Retinal pigment epithelial cell (primary cell): ENCODE measurements at regions not wholly inside any gene's neighbourhood (a gene's known extent, or its start where the extent isn't known, plus 50 kb on each side); places are given as distances from the start of the nearest gene placed in this dataset.

ENCODE experiments used
- DNase-seq: peaks from one replicate; pipeline ENCODE4 v3.0.0-alpha.2; 2010; ENCODE audit warnings: low read depth
- H3K4me3 ChIP-seq: 2 replicates; pipeline ENCODE4 v1.5.1; 2011; ENCODE audit warnings: mild to moderate bottlenecking, low read length, control low read depth, moderate library complexity
- CTCF ChIP-seq: conservative IDR thresholded peaks from 2 replicates; pipeline ENCODE4 v1.5.1; 2011; ENCODE audit warnings: low read depth, low read length, control low read depth, inconsistent platforms

GRCh38 chr1:165073185-165074007 is 283.1 kb downstream of the LMX1A start:
- H3K4me3 ChIP-seq, result no peak overlapping the region
- peak; percentile 80 for TF ChIP-seq CTCF
- DNase-seq, result no peak

- DNase-seq, result no peak
- TF ChIP-seq CTCF, result no peak
- no peak overlapping the region for H3K4me3 ChIP-seq
Observed at GRCh38 chr1:165070675-165071074, 285.8 kb downstream of the LMX1A start.

- no peak overlapping the region for H3K4me3 ChIP-seq
- DNase-seq, result no peak
- no peak for TF ChIP-seq CTCF
Observed at GRCh38 chr1:165069829-165070228, 286.7 kb downstream of the LMX1A start.

- no peak for TF ChIP-seq CTCF
- no peak for DNase-seq
Observed at GRCh38 chr1:165068741-165069140, 287.8 kb downstream of the LMX1A start.

GRCh38 chr1:165067829-165068228 is 288.7 kb downstream of the LMX1A start:
- DNase-seq, result no peak
- H3K4me3 ChIP-seq, result no peak overlapping the region
- TF ChIP-seq CTCF, result no peak

More at GRCh38 chr1:165068741-165069140, 287.8 kb downstream of the LMX1A start:
- H3K4me3 ChIP-seq, result no peak overlapping the region

GRCh38 chr1:165063181-165063965 is 293.1 kb downstream of the LMX1A start:
- TF ChIP-seq CTCF, result no peak
- H3K4me3 ChIP-seq, result no peak overlapping the region
- DNase-seq, result no peak

GRCh38 chr1:165062346-165062745 is 294.2 kb downstream of the LMX1A start:
- no peak overlapping the region for H3K4me3 ChIP-seq
- no peak for DNase-seq
- no peak for TF ChIP-seq CTCF
